AG04450 (cell line): ENCODE measurements at regions not wholly inside any gene's neighbourhood (a gene's known extent, or its start where the extent isn't known, plus 50 kb on each side); places are given as distances from the start of the nearest gene placed in this dataset.

ENCODE experiments used
- CTCF ChIA-PET: fragments of 300-600, 350-600 bp; formaldehyde crosslinking; extraction: SDS; loops from one replicate; lab custom pipeline; 2022; ENCODE audit warnings: antibody characterized with exemption, inconsistent platforms; lab: Charles Lee
- POLR2A ChIA-PET: fragments of 350-600 bp; formaldehyde crosslinking; extraction: SDS; loops from one replicate; lab custom pipeline; 2021; ENCODE audit warnings: antibody characterized with exemption, inconsistent platforms; lab: Yijun Ruan, JAX
- DNase-seq: peaks from one replicate; pipeline ENCODE4 v3.0.0-alpha.2; 2011; ENCODE audit warnings: low read depth, low spot score
- H3K27ac ChIP-seq: one replicate; pipeline ENCODE4 v1.5.1; 2012; ENCODE audit warnings: low read depth, low read length, control low read depth
- H3K27me3 ChIP-seq: one replicate; pipeline ENCODE4 v1.6.0; 2012; ENCODE audit warnings: low read length; ENCODE audit not compliant: control insufficient read depth, insufficient read depth
- H3K4me3 ChIP-seq: 2 replicates; pipeline ENCODE4 v1.5.1; 2011; ENCODE audit warnings: mild to moderate bottlenecking, low read depth, low read length, control low read depth
- H3K9me3 ChIP-seq: 2 replicates; pipeline ENCODE4 v1.5.1; 2012; ENCODE audit warnings: low read length; ENCODE audit not compliant: control insufficient read depth, insufficient read depth
- TF ChIP-seq, protein P1 (sequence below): IDR thresholded peaks from 2 replicates; pipeline ENCODE4 v1.5.1; 2011; ENCODE audit warnings: low read depth, low read length, control low read depth, inconsistent platforms

- Histone ChIP-seq H3K4me3 (no peak overlapping the region), H3K27ac (no peak overlapping the region), H3K27me3 (no peaks in the 10 kb centered on the region), H3K9me3 (peaks cover 53% of the 10 kb centered on the region)
- TF ChIP-seq, protein P1, sequence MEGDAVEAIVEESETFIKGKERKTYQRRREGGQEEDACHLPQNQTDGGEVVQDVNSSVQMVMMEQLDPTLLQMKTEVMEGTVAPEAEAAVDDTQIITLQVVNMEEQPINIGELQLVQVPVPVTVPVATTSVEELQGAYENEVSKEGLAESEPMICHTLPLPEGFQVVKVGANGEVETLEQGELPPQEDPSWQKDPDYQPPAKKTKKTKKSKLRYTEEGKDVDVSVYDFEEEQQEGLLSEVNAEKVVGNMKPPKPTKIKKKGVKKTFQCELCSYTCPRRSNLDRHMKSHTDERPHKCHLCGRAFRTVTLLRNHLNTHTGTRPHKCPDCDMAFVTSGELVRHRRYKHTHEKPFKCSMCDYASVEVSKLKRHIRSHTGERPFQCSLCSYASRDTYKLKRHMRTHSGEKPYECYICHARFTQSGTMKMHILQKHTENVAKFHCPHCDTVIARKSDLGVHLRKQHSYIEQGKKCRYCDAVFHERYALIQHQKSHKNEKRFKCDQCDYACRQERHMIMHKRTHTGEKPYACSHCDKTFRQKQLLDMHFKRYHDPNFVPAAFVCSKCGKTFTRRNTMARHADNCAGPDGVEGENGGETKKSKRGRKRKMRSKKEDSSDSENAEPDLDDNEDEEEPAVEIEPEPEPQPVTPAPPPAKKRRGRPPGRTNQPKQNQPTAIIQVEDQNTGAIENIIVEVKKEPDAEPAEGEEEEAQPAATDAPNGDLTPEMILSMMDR = no peak
- POLR2A ChIA-PET = no interaction called here
- DNase-seq = no peak
- CTCF ChIA-PET = no interaction called here
Measured at GRCh38 chr10:37476285-37476684, 350.9 kb downstream of the ANKRD30A start.

GRCh38 chr10:37474645-37475044, 349.2 kb downstream of the ANKRD30A start:
- no peak overlapping the region for H3K4me3 ChIP-seq
- ChIA-PET POLR2A (no interaction called here), CTCF (no interaction called here)
- TF ChIP-seq, protein P1 = no peak
- no peak overlapping the region for H3K27ac ChIP-seq
- peaks cover 47% of the 10 kb centered on the region for H3K9me3 ChIP-seq
- no peaks in the 10 kb centered on the region for H3K27me3 ChIP-seq
- DNase-seq = no peak

- H3K9me3 ChIP-seq = peaks cover 48% of the 10 kb centered on the region
- H3K27me3 ChIP-seq = no peaks in the 10 kb centered on the region
- no peak overlapping the region for H3K27ac ChIP-seq
- TF ChIP-seq, protein P1 = no peak
- no peak for DNase-seq
- no peak overlapping the region for H3K4me3 ChIP-seq
- ChIA-PET CTCF (no interaction called here), POLR2A (no interaction called here)
Measured at GRCh38 chr10:37473906-37474305, 348.5 kb downstream of the ANKRD30A start.

- Histone ChIP-seq H3K9me3 (peaks cover 46% of the 10 kb centered on the region), H3K4me3 (no peak overlapping the region), H3K27me3 (no peaks in the 10 kb centered on the region), H3K27ac (no peak overlapping the region)
- TF ChIP-seq, protein P1 = no peak
- ChIA-PET POLR2A (no interaction called here), CTCF (interaction anchor here (0.7 kb wide), 1 partner anchor 834 kb away, joined by 3 read pairs; no protein-coding TSS in a partner anchor)
- DNase-seq = no peak
Measured at GRCh38 chr10:37467246-37467645, 341.8 kb downstream of the ANKRD30A start.

GRCh38 chr10:37456456-37456855, 331.1 kb downstream of the ANKRD30A start:
- no peak overlapping the region for H3K4me3 ChIP-seq
- peaks cover 45% of the 10 kb centered on the region for H3K9me3 ChIP-seq
- DNase-seq = no peak
- CTCF ChIA-PET = no interaction called here
- H3K27me3 ChIP-seq = no peaks in the 10 kb centered on the region
- POLR2A ChIA-PET = no interaction called here
- H3K27ac ChIP-seq = no peak overlapping the region
- TF ChIP-seq, protein P1 = no peak
